Hypothalamus (tissue), 51 donors: ENCODE measurements at regions not wholly inside any gene's neighbourhood (a gene's known extent, or its start where the extent isn't known, plus 50 kb on each side); places are given as distances from the start of the nearest gene placed in this dataset.

Experiments
- DNase-seq, 51 donors: peaks; one replicate each; lab custom pipeline; 2025; lab: John Stamatoyannopoulos, UW

- DNase-seq = no peak
Measured at GRCh38 chr1:58993403-58993802, 209.6 kb upstream of the JUN start.

- DNase-seq = no peak
Measured at GRCh38 chr1:58994664-58995063, 210.8 kb upstream of the JUN start.

- no peak for DNase-seq
Measured at GRCh38 chr1:58996341-58997059, 212.7 kb upstream of the JUN start.

- no peak for DNase-seq
Measured at GRCh38 chr1:58997060-58997411, 213.2 kb upstream of the JUN start.

GRCh38 chr1:58997637-58998036, 213.8 kb upstream of the JUN start:
- no peak for DNase-seq

- no peak for DNase-seq
Measured at GRCh38 chr1:58999676-59000075, 215.8 kb upstream of the JUN start.

GRCh38 chr1:59004755-59005154, 220.9 kb upstream of the JUN start:
- DNase-seq = no peak

- no peak for DNase-seq
Measured at GRCh38 chr1:59005491-59006288, 221.8 kb upstream of the JUN start.

GRCh38 chr1:59006289-59006658, 222.4 kb upstream of the JUN start:
- DNase-seq = no peak

GRCh38 chr1:59006932-59007331, 223.1 kb upstream of the JUN start:
- DNase-seq = no peak

GRCh38 chr1:59007429-59007819, 223.6 kb upstream of the JUN start:
- no peak for DNase-seq

- DNase-seq = no peak
Measured at GRCh38 chr1:59007820-59008598, 224.2 kb upstream of the JUN start.

GRCh38 chr1:59008599-59009347, 224.9 kb upstream of the JUN start:
- no peak for DNase-seq

- DNase-seq = no peak
Measured at GRCh38 chr1:59011663-59012062, 227.8 kb upstream of the JUN start.

GRCh38 chr1:59012378-59012777, 228.5 kb upstream of the JUN start:
- DNase-seq = no peak

GRCh38 chr1:59013276-59013927, 229.6 kb upstream of the JUN start:
- peak in 8 of 51 donors; percentile 2 to 15 (median 10) for DNase-seq

GRCh38 chr1:59013928-59014279, 230.1 kb upstream of the JUN start:
- DNase-seq = no peak

- DNase-seq = no peak
Measured at GRCh38 chr1:59014827-59015226, 231.0 kb upstream of the JUN start.

GRCh38 chr1:59015708-59016107, 231.9 kb upstream of the JUN start:
- no peak for DNase-seq

GRCh38 chr1:59016390-59016789, 232.5 kb upstream of the JUN start:
- no peak for DNase-seq
